ENCODE measurements at regions not wholly inside any gene's neighbourhood (a gene's known extent, or its start where the extent isn't known, plus 50 kb on each side); places are given as distances from the start of the nearest gene placed in this dataset.
A peak's percentile ranks its signal among the peaks of the same experiment; 100 is the strongest.
"Not testable (repeated sequence)": the region's sequence is repeated elsewhere in the genome, so short reads cannot be mapped to it uniquely, and the experiment has no call there.

- DNase-seq (ENCODE audit: low spot score): no peak
Measured at GRCh38 chr10:3659203-3659917, 125.6 kb downstream of the KLF6 start.

GRCh38 chr10:3658766-3659165, 126.2 kb downstream of the KLF6 start:
- DNase-seq (ENCODE audit: low spot score): no peak

- no peak for DNase-seq (ENCODE audit: low spot score)
Measured at GRCh38 chr10:3656214-3656613, 128.8 kb downstream of the KLF6 start.

- DNase-seq (ENCODE audit: low spot score): no peak
Measured at GRCh38 chr10:3655528-3655927, 129.5 kb downstream of the KLF6 start.

GRCh38 chr10:3654980-3655379, 130.0 kb downstream of the KLF6 start:
- DNase-seq (ENCODE audit: low spot score): no peak

GRCh38 chr10:3654496-3654895, 130.5 kb downstream of the KLF6 start:
- DNase-seq (ENCODE audit: low spot score): no peak

- not testable (repeated sequence) for DNase-seq (ENCODE audit: low spot score)
Measured at GRCh38 chr10:3653303-3653702, 131.7 kb downstream of the KLF6 start.

GRCh38 chr10:3652886-3653285, 132.1 kb downstream of the KLF6 start:
- peak; percentile 15 for DNase-seq (ENCODE audit: low spot score)

- no peak for DNase-seq (ENCODE audit: low spot score)
Measured at GRCh38 chr10:3651969-3652653, 132.9 kb downstream of the KLF6 start.

GRCh38 chr10:3648576-3648975, 136.4 kb downstream of the KLF6 start:
- no peak for DNase-seq (ENCODE audit: low spot score)

GRCh38 chr10:3648170-3648569, 136.8 kb downstream of the KLF6 start:
- no peak for DNase-seq (ENCODE audit: low spot score)

- no peak for DNase-seq (ENCODE audit: low spot score)
Measured at GRCh38 chr10:3647074-3647473, 137.9 kb downstream of the KLF6 start.

GRCh38 chr10:3645406-3645805, 139.6 kb downstream of the KLF6 start:
- DNase-seq (ENCODE audit: low spot score): no peak

- no peak for DNase-seq (ENCODE audit: low spot score)
Measured at GRCh38 chr10:3640816-3641215, 144.2 kb downstream of the KLF6 start.

- DNase-seq (ENCODE audit: low spot score): no peak
Measured at GRCh38 chr10:3639546-3639945, 145.5 kb downstream of the KLF6 start.

GRCh38 chr10:3636356-3637181, 148.4 kb downstream of the KLF6 start:
- DNase-seq (ENCODE audit: low spot score): no peak

- DNase-seq (ENCODE audit: low spot score): no peak
Measured at GRCh38 chr10:3635697-3636096, 149.3 kb downstream of the KLF6 start.

GRCh38 chr10:3635211-3635671, 149.8 kb downstream of the KLF6 start:
- DNase-seq (ENCODE audit: low spot score): no peak

- DNase-seq (ENCODE audit: low spot score): not testable (repeated sequence)
Measured at GRCh38 chr10:3634646-3635045, 150.4 kb downstream of the KLF6 start.

GRCh38 chr10:3631701-3632330, 153.2 kb downstream of the KLF6 start:
- DNase-seq (ENCODE audit: low spot score): no peak

GRCh38 chr10:3631291-3631690, 153.7 kb downstream of the KLF6 start:
- DNase-seq (ENCODE audit: low spot score): no peak

Data from CD4-positive, alpha-beta T cell treated with Interleukin-15 for 4 hours (primary cell).